ENCODE measurements at regions not wholly inside any gene's neighbourhood (a gene's known extent, or its start where the extent isn't known, plus 50 kb on each side); places are given as distances from the start of the nearest gene placed in this dataset.

DNA sequence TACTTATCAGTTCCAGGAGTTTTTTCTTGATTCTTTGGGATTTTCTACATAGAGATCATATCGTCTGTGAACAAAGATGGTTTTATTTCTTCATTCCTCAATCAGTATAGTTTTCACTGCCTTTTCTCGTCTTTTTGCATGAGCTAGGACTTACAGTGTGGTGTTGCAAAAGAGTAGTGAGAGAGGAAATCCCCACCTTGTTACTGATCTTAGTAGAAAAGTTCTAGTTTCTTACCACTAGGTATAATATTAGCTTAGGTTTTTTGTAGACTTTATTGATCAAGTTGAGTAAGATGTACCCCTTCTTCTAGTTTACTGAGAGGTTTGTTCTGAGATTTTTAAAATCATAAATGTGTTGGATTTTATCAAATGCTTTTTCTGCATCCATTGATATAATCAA is 123.3 kb downstream of the TMEM26 start:
- POLR2A ChIA-PET (ENCODE audit: low non-redundant PET) = no interaction called here
- no peak overlapping the region for H3K4me3 ChIP-seq (ENCODE audit: low read depth, low read length, poor library complexity, severe bottlenecking)
- BruUV-seq (replicated peaks) = no TSS peak
- DNase-seq (ENCODE audit: low spot score) = no peak
- intact Hi-C loops (cut with micrococcal nuclease; ENCODE audit: unreplicated experiment) = no loop called here
- no peaks in the 10 kb centered on the region for H3K27me3 ChIP-seq (replicated peaks; ENCODE audit: insufficient read depth, low read depth, low read length, poor library complexity)
- CTCF ChIA-PET = no interaction called here
- no peaks in the 10 kb centered on the region for H3K36me3 ChIP-seq (ENCODE audit: insufficient read depth, low read length, poor library complexity, severe bottlenecking)
- no peak overlapping the region for H3K27ac ChIP-seq (ENCODE audit: low read depth, low read length, poor library complexity, severe bottlenecking)
- peaks cover 12% of the 10 kb centered on the region for H3K9me3 ChIP-seq (ENCODE audit: low read depth, low read length, poor library complexity, severe bottlenecking)
- H3K4me1 ChIP-seq (ENCODE audit: insufficient read depth, low read length, poor library complexity, severe bottlenecking) = peaks cover 5% of the 10 kb centered on the region
- no peak for TF ChIP-seq EZH2 (IDR thresholded peaks at IDR 0.05; ENCODE audit: borderline replicate concordance, low read depth, low read length, poor library complexity, severe bottlenecking)
- TF ChIP-seq, protein P1, sequence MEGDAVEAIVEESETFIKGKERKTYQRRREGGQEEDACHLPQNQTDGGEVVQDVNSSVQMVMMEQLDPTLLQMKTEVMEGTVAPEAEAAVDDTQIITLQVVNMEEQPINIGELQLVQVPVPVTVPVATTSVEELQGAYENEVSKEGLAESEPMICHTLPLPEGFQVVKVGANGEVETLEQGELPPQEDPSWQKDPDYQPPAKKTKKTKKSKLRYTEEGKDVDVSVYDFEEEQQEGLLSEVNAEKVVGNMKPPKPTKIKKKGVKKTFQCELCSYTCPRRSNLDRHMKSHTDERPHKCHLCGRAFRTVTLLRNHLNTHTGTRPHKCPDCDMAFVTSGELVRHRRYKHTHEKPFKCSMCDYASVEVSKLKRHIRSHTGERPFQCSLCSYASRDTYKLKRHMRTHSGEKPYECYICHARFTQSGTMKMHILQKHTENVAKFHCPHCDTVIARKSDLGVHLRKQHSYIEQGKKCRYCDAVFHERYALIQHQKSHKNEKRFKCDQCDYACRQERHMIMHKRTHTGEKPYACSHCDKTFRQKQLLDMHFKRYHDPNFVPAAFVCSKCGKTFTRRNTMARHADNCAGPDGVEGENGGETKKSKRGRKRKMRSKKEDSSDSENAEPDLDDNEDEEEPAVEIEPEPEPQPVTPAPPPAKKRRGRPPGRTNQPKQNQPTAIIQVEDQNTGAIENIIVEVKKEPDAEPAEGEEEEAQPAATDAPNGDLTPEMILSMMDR (conservative IDR thresholded peaks at IDR 0.05; ENCODE audit: low read depth, low read length) = no peak

DNA sequence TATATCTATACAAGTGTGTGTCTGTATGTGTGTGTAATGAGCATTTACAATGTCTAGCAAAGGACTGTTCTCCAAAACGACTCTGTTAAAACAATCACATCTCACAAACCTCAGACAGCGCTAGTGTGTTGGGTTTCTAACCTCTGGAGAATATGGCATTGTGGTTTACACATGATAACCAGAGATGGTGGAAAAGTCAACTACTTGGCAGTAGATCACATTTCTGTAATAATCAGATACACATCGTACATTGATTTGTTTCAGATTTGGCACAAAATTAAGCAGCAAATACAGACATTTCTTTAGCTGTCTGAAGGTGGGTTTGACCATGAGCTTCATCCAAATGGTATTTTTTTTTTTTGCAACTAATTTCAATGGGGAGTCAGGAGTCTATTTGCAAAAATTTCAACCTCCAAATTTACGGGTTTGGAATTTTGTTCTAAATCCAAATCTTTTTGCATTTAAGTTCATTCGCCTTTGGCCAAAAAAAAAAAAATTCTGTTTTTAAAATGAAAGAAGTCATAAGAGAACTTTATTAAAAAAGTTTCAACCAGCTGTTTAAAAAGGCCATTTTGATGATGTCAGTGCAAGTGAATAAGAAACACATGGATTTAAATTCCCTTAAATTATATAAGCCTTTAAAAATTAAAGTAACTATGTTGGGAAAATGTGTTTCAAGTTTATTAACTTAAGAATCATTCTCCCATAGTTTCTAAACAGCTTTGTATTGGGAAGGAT is 127.8 kb downstream of the TMEM26 start:
- no peaks in the 10 kb centered on the region for H3K27me3 ChIP-seq (replicated peaks; ENCODE audit: insufficient read depth, low read depth, low read length, poor library complexity)
- peaks cover 12% of the 10 kb centered on the region for H3K9me3 ChIP-seq (ENCODE audit: low read depth, low read length, poor library complexity, severe bottlenecking)
- ChIA-PET CTCF (no interaction called here), POLR2A (ENCODE audit: low non-redundant PET) (no interaction called here)
- no peak for DNase-seq (ENCODE audit: low spot score)
- intact Hi-C loops (cut with micrococcal nuclease; ENCODE audit: unreplicated experiment) = no loop called here
- TF ChIP-seq, protein P1 (conservative IDR thresholded peaks at IDR 0.05; ENCODE audit: low read depth, low read length) = no peak
- no peak for TF ChIP-seq EZH2 (IDR thresholded peaks at IDR 0.05; ENCODE audit: borderline replicate concordance, low read depth, low read length, poor library complexity, severe bottlenecking)
- H3K4me3 ChIP-seq (ENCODE audit: low read depth, low read length, poor library complexity, severe bottlenecking) = no peak overlapping the region
- no TSS peak for BruUV-seq (replicated peaks)
- H3K36me3 ChIP-seq (ENCODE audit: insufficient read depth, low read length, poor library complexity, severe bottlenecking) = no peaks in the 10 kb centered on the region
- peaks cover 46% of the 10 kb centered on the region for H3K4me1 ChIP-seq (ENCODE audit: insufficient read depth, low read length, poor library complexity, severe bottlenecking)
- H3K27ac ChIP-seq (ENCODE audit: low read depth, low read length, poor library complexity, severe bottlenecking) = no peak overlapping the region

DNA sequence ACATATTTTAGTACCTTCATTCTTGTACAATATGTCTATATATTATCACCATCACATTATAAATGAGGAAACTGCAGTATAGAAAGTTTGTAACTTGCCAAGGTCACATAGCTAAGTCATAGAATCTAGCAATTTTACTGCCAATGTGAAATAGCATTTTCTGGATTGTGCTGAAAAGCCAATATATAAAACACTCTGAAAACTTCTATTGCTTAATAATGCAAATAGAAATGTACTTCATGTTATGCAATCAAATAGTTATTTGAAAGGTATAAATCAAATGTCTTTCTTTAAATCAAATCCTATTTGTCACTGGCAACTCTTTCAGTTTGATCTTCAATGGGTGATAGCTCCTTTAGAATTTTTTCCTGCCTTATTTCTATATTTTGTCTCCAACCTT is 129.5 kb downstream of the TMEM26 start:
- ChIA-PET POLR2A (ENCODE audit: low non-redundant PET) (no interaction called here), CTCF (no interaction called here)
- peaks cover 47% of the 10 kb centered on the region for H3K4me1 ChIP-seq (ENCODE audit: insufficient read depth, low read length, poor library complexity, severe bottlenecking)
- TF ChIP-seq, protein P1 (conservative IDR thresholded peaks at IDR 0.05; ENCODE audit: low read depth, low read length) = no peak
- TF ChIP-seq EZH2 (IDR thresholded peaks at IDR 0.05; ENCODE audit: borderline replicate concordance, low read depth, low read length, poor library complexity, severe bottlenecking) = no peak
- H3K36me3 ChIP-seq (ENCODE audit: insufficient read depth, low read length, poor library complexity, severe bottlenecking) = no peaks in the 10 kb centered on the region
- intact Hi-C loops (cut with micrococcal nuclease; ENCODE audit: unreplicated experiment) = no loop called here
- no peak overlapping the region for H3K4me3 ChIP-seq (ENCODE audit: low read depth, low read length, poor library complexity, severe bottlenecking)
- no peaks in the 10 kb centered on the region for H3K27me3 ChIP-seq (replicated peaks; ENCODE audit: insufficient read depth, low read depth, low read length, poor library complexity)
- DNase-seq (ENCODE audit: low spot score) = no peak
- H3K9me3 ChIP-seq (ENCODE audit: low read depth, low read length, poor library complexity, severe bottlenecking) = peaks cover under 1% of the 10 kb centered on the region
- BruUV-seq (replicated peaks) = no TSS peak
- H3K27ac ChIP-seq (ENCODE audit: low read depth, low read length, poor library complexity, severe bottlenecking) = no peak overlapping the region
